ENCODE measurements at regions not wholly inside any gene's neighbourhood (a gene's known extent, or its start where the extent isn't known, plus 50 kb on each side); places are given as distances from the start of the nearest gene placed in this dataset.

DNA sequence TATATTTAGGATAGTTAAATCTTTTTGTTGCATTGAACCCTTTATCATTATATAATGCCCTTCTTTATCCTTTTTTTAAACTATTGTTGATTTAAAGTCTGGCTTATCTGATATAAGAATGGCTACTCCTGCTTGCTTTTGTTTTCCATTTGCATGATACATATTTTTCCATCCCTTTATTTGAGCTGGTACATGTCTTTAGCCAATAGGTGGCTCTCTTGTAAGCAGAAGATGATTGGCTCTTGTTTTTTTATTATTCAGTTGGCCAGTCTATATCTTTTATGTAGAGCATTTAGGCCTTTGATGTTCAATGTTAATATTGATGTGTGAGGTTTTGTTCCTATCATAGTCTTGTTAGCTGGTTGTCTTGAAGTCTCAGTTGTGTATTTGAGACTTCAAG, 99.5 kb upstream of the MCTP2 start:
- TF ChIP-seq, protein P1, sequence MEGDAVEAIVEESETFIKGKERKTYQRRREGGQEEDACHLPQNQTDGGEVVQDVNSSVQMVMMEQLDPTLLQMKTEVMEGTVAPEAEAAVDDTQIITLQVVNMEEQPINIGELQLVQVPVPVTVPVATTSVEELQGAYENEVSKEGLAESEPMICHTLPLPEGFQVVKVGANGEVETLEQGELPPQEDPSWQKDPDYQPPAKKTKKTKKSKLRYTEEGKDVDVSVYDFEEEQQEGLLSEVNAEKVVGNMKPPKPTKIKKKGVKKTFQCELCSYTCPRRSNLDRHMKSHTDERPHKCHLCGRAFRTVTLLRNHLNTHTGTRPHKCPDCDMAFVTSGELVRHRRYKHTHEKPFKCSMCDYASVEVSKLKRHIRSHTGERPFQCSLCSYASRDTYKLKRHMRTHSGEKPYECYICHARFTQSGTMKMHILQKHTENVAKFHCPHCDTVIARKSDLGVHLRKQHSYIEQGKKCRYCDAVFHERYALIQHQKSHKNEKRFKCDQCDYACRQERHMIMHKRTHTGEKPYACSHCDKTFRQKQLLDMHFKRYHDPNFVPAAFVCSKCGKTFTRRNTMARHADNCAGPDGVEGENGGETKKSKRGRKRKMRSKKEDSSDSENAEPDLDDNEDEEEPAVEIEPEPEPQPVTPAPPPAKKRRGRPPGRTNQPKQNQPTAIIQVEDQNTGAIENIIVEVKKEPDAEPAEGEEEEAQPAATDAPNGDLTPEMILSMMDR (IDR thresholded peaks at IDR 0.05; ENCODE audit: poor library complexity), result no peak
- TF ChIP-seq EZH2 (IDR thresholded peaks at IDR 0.05; ENCODE audit: borderline replicate concordance), result no peak

Measured in hepatocyte (in vitro differentiated cells).